Uterus (tissue), 3 donors: ENCODE measurements at regions not wholly inside any gene's neighbourhood (a gene's known extent, or its start where the extent isn't known, plus 50 kb on each side); places are given as distances from the start of the nearest gene placed in this dataset.

ENCODE experiments used
- DNase-seq, 2 donors: peaks; one replicate each; pipeline ENCODE4 v3.0.0-alpha.2; 2019 to 2020
- H3K27ac ChIP-seq, 2 donors: fragments of 200-600 bp; sonication (generic); 1 replicate in 1 of 2; 2 replicates in 1 of 2; pipeline ENCODE4 v1.5.1; 2016 to 2018
- H3K27me3 ChIP-seq, 2 donors: fragments of 200-600 bp; sonication (generic); one replicate each; pipeline ENCODE4 v1.5.1; 2018 to 2019; ENCODE audit warnings: control low read depth in 1 of 2
- H3K36me3 ChIP-seq, 2 donors: fragments of 200-600 bp; sonication (generic); one replicate each; pipeline ENCODE4 v1.5.1; 2019; ENCODE audit warnings: control low read depth in 1 of 2
- H3K4me1 ChIP-seq, 2 donors: fragments of 200-600 bp; sonication (generic); one replicate each; pipeline ENCODE4 v1.5.1; 2018 to 2019; ENCODE audit warnings: control low read depth in 1 of 2
- H3K4me3 ChIP-seq, 2 donors: fragments of 200-600 bp; sonication (generic); 1 replicate in 1 of 2; 2 replicates in 1 of 2; pipeline ENCODE4 v1.5.1; 2018 to 2019; ENCODE audit warnings: mild to moderate bottlenecking in 1 of 2
- H3K9me3 ChIP-seq, 2 donors: fragments of 200-600 bp; sonication (generic); one replicate each; pipeline ENCODE4 v1.5.1; 2019; ENCODE audit warnings: control low read depth in 1 of 2
- POLR2A ChIP-seq, 2 donors: fragments of 450-650 bp; IDR thresholded peaks; one replicate each; pipeline ENCODE4 v1.6.1; 2016; ENCODE audit warnings: antibody characterized with exemption in 2 of 2, mild to moderate bottlenecking in 1 of 2, moderate library complexity in 1 of 2
- intact Hi-C: fragments of 100-400 bp; cut with DNase I; formaldehyde crosslinking; loops from one replicate; pipeline ENCODE4 v1.15.1; 2023; ENCODE audit warnings: low total_unique reads
- TF ChIP-seq, protein P1 (sequence below), 4 experiments: fragments of 200-600 bp in 2 of 4; fragments of 450-650 bp in 2 of 4; sonication (generic) in 2 of 4; IDR thresholded peaks; one replicate each; pipeline ENCODE4 v1.5.1; 2016 to 2019; ENCODE audit warnings: antibody characterized with exemption in 4 of 4, mild to moderate bottlenecking in 2 of 4, moderate library complexity in 1 of 4
- donor health status: DM: yes; HTN: yes; CAD: no.

DNA sequence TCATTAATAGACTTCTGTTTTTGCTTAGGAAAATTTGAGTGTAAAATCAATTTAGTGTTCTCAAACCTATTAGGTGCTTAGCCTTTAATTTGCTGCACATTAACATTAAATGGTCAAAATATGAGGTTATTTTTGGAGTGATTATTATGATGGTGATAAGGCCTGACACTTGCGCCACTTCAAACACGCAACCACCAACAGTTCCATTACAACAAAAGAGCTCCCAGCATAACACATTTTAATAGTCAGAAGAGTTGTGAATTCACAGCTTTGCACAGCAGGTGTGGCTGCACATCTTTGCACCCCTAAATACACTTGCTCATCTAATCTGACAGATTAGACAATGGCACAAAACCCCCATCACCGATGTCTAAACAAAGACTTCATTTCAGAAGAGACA lies 940.7 kb downstream of the NR2F1-AS1 start:
- no peaks in the 10 kb centered on the region for H3K27me3 ChIP-seq
- H3K36me3 ChIP-seq = no peaks in the 10 kb centered on the region
- H3K4me1 ChIP-seq = no peaks in the 10 kb centered on the region
- no peak for TF ChIP-seq POLR2A (IDR thresholded peaks at IDR 0.05)
- TF ChIP-seq, protein P1, sequence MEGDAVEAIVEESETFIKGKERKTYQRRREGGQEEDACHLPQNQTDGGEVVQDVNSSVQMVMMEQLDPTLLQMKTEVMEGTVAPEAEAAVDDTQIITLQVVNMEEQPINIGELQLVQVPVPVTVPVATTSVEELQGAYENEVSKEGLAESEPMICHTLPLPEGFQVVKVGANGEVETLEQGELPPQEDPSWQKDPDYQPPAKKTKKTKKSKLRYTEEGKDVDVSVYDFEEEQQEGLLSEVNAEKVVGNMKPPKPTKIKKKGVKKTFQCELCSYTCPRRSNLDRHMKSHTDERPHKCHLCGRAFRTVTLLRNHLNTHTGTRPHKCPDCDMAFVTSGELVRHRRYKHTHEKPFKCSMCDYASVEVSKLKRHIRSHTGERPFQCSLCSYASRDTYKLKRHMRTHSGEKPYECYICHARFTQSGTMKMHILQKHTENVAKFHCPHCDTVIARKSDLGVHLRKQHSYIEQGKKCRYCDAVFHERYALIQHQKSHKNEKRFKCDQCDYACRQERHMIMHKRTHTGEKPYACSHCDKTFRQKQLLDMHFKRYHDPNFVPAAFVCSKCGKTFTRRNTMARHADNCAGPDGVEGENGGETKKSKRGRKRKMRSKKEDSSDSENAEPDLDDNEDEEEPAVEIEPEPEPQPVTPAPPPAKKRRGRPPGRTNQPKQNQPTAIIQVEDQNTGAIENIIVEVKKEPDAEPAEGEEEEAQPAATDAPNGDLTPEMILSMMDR (IDR thresholded peaks at IDR 0.05) = no peak
- H3K9me3 ChIP-seq = no peaks in the 10 kb centered on the region
- intact Hi-C loops = no loop called here
- DNase-seq = no peak
- H3K27ac ChIP-seq = no peak overlapping the region
- no peak overlapping the region for H3K4me3 ChIP-seq

DNA sequence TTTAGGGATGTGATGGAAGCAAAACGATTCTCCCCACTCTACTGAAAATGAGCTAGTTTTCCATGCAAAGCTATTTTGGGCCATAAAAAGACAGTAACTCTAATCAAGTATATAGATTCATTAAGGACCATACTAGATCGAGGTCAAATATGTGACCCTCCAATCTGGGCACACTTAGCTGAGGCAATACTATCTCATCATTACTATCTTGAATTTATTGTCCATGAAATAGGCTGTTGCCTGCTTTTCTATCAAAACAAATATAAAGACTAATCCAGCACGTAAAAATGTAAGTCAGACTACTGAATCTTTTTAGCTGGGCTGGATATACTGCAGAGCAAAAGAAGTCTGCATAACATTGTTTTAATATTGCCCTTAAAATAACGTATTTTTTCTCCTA lies 943.1 kb downstream of the NR2F1-AS1 start:
- H3K9me3 ChIP-seq = no peaks in the 10 kb centered on the region
- H3K27me3 ChIP-seq = no peaks in the 10 kb centered on the region
- H3K27ac ChIP-seq = no peak overlapping the region
- TF ChIP-seq, protein P1 (IDR thresholded peaks at IDR 0.05) = no peak
- TF ChIP-seq POLR2A (IDR thresholded peaks at IDR 0.05) = no peak
- no peaks in the 10 kb centered on the region for H3K36me3 ChIP-seq
- no peak overlapping the region for H3K4me3 ChIP-seq
- intact Hi-C loops = no loop called here
- no peaks in the 10 kb centered on the region for H3K4me1 ChIP-seq
- DNase-seq = no peak

GRCh38 chr5:92637247-92637646 lies 943.8 kb downstream of the NR2F1-AS1 start:
- H3K27me3 ChIP-seq = no peaks in the 10 kb centered on the region
- no peaks in the 10 kb centered on the region for H3K9me3 ChIP-seq
- TF ChIP-seq, protein P1 (IDR thresholded peaks at IDR 0.05) = no peak
- TF ChIP-seq POLR2A (IDR thresholded peaks at IDR 0.05) = no peak
- no peak for DNase-seq
- H3K27ac ChIP-seq = no peak overlapping the region
- H3K4me3 ChIP-seq = no peak overlapping the region
- intact Hi-C loops = no loop called here
- H3K36me3 ChIP-seq = no peaks in the 10 kb centered on the region
- no peaks in the 10 kb centered on the region for H3K4me1 ChIP-seq

DNA sequence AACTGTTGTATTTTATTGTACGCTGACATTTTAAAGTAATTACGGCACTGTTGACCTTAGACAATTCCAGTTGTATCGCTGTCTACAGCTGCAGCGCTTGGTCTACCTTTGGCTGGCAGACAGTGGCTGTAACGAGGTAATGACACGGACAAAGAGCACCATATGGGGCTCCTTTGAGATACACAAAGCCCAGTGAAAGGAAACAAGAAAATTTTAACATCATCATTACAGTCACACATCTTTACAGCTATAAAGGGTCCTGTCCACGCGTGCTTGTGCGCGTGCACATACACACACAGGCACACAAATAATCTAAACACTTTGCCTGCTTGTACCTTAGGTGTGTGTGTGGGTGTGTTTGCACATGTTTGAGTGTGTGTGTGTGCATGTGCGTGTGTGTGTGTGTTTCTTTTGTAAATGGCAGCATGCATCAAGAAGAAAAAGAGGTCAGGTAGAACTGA lies 946.0 kb downstream of the NR2F1-AS1 start:
- TF ChIP-seq, protein P1 (IDR thresholded peaks at IDR 0.05) = no peak
- TF ChIP-seq POLR2A (IDR thresholded peaks at IDR 0.05) = no peak
- Histone ChIP-seq H3K27ac (no peak overlapping the region), H3K4me3 (no peak overlapping the region), H3K27me3 (no peaks in the 10 kb centered on the region), H3K36me3 (no peaks in the 10 kb centered on the region), H3K4me1 (no peaks in the 10 kb centered on the region), H3K9me3 (no peaks in the 10 kb centered on the region)
- no peak for DNase-seq
- intact Hi-C loops = no loop called here

DNA sequence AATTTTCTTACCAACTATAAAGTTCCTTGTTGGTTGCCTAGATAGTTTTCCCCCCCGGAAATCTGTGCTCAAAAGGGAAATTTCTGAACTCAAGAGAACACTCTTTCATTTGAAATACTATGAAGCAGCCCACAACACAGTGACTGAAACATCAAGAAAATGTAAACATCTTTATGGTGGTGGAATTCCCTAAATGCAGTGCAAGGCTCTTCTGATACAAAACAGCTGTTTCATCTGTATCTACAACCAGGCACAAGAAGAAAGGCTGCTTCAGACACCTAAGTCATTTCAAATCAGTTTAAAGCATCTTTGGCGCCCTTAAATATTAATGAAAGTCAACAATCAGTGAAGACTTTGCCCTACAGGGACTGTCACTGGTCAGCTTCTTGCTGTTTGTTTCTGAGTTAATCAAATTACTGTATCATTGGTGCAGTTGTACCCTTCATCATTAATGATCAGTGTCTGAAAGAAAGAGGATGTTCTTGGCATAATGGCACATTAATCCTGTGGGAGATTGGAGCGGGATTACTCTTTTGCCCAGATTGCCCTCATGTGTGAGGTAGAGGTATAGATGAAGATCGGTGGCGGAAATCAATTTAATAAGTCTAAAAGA lies 947.0 kb downstream of the NR2F1-AS1 start:
- Histone ChIP-seq H3K9me3 (no peaks in the 10 kb centered on the region), H3K27me3 (no peaks in the 10 kb centered on the region), H3K36me3 (no peaks in the 10 kb centered on the region), H3K4me3 (no peak overlapping the region), H3K4me1 (no peaks in the 10 kb centered on the region), H3K27ac (no peak overlapping the region)
- intact Hi-C loops = no loop called here
- no peak for TF ChIP-seq POLR2A (IDR thresholded peaks at IDR 0.05)
- TF ChIP-seq, protein P1 (IDR thresholded peaks at IDR 0.05) = no peak
- DNase-seq = no peak
